ENCODE measurements at regions not wholly inside any gene's neighbourhood (a gene's known extent, or its start where the extent isn't known, plus 50 kb on each side); places are given as distances from the start of the nearest gene placed in this dataset.

- H3K9ac ChIP-seq (ENCODE audit: low read length) = no peak overlapping the region
- peaks cover 0 to 12% of the 10 kb centered on the region in 2 experiments; a peak in 2 of 4 replicates for H3K4me1 ChIP-seq (ENCODE audit: control insufficient read depth in 1 of 2, insufficient read depth in 2 of 2, low read length in 2 of 2)
- no peak overlapping the region for H3K4me3 ChIP-seq (replicated peaks in 1 of 2; ENCODE audit: low read depth in 1 of 2, low read length in 2 of 2)
- no peak overlapping the region for H2AFZ ChIP-seq (ENCODE audit: low read depth, low read length, poor library complexity, severe bottlenecking)
- H3K4me2 ChIP-seq (ENCODE audit: low read length) = no peak overlapping the region
- H3K9me2 ChIP-seq (ENCODE audit: insufficient read depth) = no peaks in the 10 kb centered on the region
- no peaks in the 10 kb centered on the region for H3K79me2 ChIP-seq (ENCODE audit: insufficient read depth, low read length)
- POLR2A ChIA-PET = interaction anchor here (1.3 kb wide), 1 partner anchor 111 kb away, joined by 3 read pairs; the partner anchor contains the start of gene GADD45A
- CTCF ChIA-PET = no interaction called here
- RAD21 ChIA-PET (ENCODE audit: low non-redundant PET in 1 of 2, low total read pairs in 2 of 2, uncharacterized antibody in 2 of 2, unreplicated experiment in 2 of 2) = interaction anchor here in 1 of 2 experiments (0.6 kb wide), 1 partner anchor 18 kb away, joined by 3 read pairs; no protein-coding TSS in a partner anchor
- no peak overlapping the region for H3K27ac ChIP-seq (ENCODE audit: low read depth, low read length)
- BruUV-seq (replicated peaks) = no TSS peak
- H3K9me3 ChIP-seq (ENCODE audit: control insufficient read depth in 1 of 2, insufficient read depth in 1 of 2, low read depth in 1 of 2, low read length in 2 of 2) = no peaks in the 10 kb centered on the region
- no peaks in the 10 kb centered on the region for H3K36me3 ChIP-seq (ENCODE audit: control insufficient read depth in 1 of 2, insufficient read depth in 2 of 2, low read length in 2 of 2)
- no peaks in the 10 kb centered on the region for H3K27me3 ChIP-seq (ENCODE audit: insufficient read depth, low read length)
- intact Hi-C loops (cut with micrococcal nuclease) = no loop called here
- DNase-seq (ENCODE audit: low read depth, low spot score) (no peak), ATAC-seq (no peak)
- TF ChIP-seq RAD21 (IDR thresholded peaks at IDR 0.05; ENCODE audit: low read depth) (no peak), POLR2AphosphoS5 (IDR thresholded peaks at IDR 0.05; ENCODE audit: low read depth, low read length) (no peak), SP1 (IDR thresholded peaks at IDR 0.05; ENCODE audit: low read depth) (no peak), SIN3A (IDR thresholded peaks at IDR 0.05; ENCODE audit: low read depth) (no peak), YY1 (IDR thresholded peaks at IDR 0.05; ENCODE audit: extremely low read depth, insufficient replicate concordance, low read depth, low read length) (no peak), ZFX (IDR thresholded peaks at IDR 0.05) (no peak), JUND (IDR thresholded peaks at IDR 0.05) (no peak), POLR2A (IDR thresholded peaks at IDR 0.05; ENCODE audit: borderline replicate concordance, extremely low read depth, insufficient read depth, insufficient read length) (no peak), CTCF (IDR thresholded peaks at IDR 0.05 in 2 of 3, conservative IDR thresholded peaks at IDR 0.05 in 1 of 3; ENCODE audit: borderline replicate concordance in 1 of 3, insufficient read depth in 1 of 3, low read depth in 2 of 3, low read length in 2 of 3) (no peak), CEBPB (IDR thresholded peaks at IDR 0.05; ENCODE audit: low read depth) (no peak), REST (IDR thresholded peaks at IDR 0.05; ENCODE audit: low read depth) (no peak)
- no peaks in the 10 kb centered on the region for H4K20me1 ChIP-seq (ENCODE audit: insufficient read depth)
Measured at GRCh38 chr1:67573311-67573872, 111.6 kb upstream of the GADD45A start.
